ENCODE measurements at regions not wholly inside any gene's neighbourhood (a gene's known extent, or its start where the extent isn't known, plus 50 kb on each side); places are given as distances from the start of the nearest gene placed in this dataset.

DNA sequence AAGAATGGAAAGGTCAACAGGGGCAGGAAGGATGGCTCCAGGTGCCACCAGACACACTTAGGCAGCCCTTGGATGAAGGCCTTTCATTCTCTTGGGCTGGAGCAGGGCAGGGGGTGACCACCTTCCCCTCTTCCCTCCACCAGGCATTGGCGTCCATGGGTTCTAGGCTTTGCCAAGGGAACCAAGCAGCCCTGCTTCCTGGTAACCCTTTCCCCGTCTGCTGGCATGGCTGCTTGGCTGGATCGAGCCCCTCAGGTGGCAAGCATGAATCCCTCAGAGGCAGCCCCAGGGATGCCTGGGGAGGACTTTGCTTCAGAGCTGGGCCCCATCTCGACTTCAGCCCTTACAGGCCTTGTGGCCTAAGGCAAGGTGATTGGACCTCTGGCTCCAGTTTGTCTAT is 185.1 kb upstream of the SYT13 start:
- no peak for DNase-seq

DNA sequence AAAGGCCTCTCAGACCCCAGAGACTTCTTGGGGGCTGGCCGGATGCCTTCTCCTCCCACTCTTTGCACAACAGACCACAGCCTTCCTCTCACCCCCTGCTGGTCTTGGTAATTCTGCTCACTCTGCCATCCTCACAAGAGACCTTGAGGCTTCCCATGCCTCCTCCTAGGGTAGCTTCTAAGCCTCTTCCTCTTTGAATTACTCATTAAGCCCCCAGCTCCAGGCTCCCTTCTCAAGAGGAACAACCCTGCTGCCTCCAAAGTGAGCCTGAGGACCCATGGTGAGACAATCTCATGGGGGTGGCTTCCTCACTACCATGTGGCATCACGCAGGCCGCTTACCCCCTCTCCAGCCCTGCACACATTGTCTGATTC is 184.6 kb upstream of the SYT13 start:
- no peak for DNase-seq

DNA sequence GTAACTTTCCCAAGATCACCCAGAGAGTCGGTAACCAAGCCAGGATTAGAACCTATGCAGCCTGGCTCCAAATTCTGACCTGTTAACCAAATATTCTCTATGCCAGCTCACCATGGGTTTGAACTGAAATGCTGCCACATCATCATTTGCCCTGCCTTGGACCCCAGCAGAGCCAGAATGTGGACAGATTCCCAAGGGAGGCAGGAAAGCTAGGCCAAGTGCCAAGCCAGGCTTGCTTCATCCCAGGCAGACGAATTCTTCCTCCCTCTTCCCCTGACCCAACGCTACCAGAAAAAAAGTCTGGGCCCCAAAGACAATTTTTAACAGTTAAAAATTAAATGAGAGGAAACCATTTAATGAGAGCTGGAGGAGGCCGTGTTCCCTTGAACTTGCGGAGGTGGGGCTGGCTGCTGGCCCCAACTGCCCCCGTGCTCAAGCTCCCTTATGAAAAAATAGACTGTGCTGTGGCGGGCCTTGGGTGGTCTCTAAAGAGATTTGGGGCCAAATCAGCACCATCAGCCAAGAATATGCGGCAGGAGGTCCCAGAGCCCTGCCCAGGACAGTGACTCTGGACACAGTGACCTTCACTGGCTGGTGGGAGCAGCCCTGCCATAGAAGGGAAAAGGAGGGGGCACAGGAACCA is 184.1 kb upstream of the SYT13 start:
- no peak for DNase-seq

DNA sequence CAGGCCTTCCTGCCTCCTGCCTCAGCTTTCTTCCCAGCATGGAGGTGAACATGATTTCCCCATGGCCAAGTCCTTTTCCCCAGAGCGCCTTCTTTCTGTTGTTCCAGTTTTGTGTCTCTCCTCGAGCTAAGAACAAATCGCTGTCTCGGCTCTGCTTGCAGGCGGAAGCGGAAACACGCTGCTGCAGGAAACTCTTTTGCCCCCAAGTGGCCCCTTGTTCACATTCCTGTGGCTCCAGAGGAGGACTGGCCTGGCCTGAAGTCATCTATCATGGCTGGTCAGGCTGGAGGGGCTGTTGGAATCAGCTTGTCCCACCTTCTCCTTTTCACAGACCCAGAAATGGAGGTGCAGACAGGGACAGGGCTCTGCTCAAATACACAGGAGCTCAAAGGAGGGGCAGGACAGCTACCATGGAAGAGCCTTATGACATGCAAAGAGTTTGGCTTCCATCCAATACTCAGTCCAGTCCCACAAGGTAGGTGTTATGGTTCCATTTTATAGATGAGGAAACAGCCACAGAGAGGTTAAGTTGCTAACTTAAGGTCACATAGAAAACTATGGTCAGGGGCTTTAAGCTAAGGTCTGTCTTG is 182.2 kb upstream of the SYT13 start:
- DNase-seq: no peak

DNA sequence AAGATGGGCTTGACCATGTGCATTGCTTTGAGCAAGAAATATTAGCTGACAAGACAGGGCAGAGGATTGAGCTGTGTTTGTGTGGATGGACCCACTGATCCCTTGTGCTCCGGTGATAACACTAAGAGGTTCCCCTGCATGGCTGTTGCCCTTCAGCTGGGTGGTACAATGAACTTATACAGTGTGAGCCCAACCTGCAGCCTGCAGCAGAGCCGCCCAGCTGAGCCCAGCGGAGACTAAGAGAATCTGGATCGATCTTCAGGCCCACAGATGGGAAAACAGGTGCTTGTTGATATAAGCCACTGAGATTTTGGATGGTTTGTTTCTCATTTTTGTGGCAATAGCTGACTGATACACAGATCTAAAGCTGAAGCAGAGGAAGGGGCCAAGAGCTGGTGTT is 177.4 kb upstream of the SYT13 start:
- DNase-seq: no peak

DNA sequence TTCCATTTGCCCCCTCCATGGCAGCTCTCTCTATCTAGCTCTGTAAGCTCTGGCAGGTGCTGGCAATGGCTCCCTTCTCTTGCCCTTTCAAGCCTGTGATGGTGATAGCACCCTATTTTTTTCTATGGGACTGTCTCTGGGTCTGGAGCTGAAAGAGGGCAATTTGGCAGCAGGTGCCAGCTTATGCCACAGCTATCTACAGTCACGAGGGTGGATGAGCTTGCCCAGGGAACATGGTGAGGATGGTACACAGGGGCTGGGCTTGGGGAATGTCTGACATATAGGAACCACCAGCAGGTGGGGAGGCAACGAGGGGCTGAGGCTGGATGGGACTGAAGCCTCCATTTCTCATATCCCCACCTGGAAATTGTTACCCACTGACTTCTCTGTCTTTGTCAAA is 175.4 kb upstream of the SYT13 start:
- DNase-seq: no peak

DNA sequence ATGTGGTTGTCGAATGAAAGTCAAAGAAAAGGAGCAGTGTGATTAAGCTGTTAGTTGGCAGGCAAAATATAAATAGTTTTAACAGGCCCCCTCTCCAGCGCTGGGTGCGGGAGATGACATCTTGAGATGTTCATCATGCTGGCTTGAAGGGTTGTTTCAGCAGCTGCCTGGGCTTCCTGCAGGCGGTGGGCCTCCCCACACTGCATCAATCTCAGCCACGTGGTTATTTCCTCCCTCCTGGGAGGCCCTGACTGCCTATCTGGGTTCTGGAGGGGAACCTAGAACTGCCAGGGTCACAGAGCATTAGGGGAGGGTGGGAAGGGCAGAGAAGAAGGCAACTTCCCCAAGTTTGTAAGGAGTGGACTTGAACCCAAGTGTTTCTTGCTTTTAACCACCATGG is 173.3 kb upstream of the SYT13 start:
- DNase-seq: no peak

DNA sequence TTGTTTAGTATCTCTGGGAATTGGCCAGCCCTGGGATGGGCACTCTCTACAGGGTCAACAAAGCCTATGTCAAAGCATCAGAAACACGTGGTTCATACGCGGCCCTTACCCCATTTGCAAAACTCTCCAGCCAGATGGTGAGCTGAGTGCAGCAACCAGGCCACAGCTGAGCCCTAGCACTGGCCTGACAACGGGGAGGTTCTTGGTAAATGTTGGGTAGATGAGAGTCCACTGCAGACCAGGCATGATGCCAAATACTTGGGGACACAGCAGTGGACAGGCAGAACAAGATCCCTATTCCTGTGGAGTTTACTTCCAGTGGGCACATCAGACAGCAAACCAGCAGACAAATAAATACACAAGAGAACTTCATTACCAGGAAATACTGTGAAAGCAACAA is 172.1 kb upstream of the SYT13 start:
- no peak for DNase-seq

DNA sequence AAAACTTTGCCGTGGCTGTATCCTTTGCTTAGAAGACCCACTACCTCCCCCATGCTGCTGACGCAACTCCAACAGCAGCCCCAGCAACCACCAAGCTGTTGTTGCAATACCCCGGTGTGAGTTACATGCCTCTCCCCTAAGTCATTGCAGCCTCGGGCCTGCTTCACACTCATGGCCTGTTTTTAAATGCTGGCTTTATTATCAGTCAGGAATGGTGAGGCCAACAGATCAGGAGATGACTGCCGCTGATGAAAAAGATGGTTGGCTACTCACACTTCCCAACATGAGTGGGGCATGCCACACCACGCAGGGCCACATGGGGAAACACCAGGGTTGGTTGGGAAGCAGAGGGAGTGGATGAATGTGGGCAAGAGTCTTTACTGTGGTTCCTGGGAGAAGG is 171.5 kb upstream of the SYT13 start:
- no peak for DNase-seq

DNA sequence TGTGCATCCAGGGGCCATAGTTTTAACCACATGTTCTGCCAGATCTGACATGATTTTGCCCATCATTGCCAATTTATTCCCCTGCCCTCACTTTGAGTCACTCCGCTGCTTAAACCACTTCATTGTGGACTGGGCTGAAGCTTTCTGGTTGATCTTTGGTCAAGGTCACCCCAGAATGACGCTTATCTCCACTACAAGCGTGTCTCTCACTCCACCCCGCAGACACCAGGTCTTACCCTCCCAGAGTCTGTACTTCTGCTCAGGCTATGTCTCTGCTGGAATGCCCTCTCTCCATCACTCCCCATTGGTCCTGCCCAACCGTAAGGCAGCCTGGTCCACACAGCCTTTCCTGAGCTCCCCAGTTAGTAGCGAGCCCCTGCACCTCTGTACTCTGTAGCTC is 170.5 kb upstream of the SYT13 start:
- DNase-seq: no peak

DNA sequence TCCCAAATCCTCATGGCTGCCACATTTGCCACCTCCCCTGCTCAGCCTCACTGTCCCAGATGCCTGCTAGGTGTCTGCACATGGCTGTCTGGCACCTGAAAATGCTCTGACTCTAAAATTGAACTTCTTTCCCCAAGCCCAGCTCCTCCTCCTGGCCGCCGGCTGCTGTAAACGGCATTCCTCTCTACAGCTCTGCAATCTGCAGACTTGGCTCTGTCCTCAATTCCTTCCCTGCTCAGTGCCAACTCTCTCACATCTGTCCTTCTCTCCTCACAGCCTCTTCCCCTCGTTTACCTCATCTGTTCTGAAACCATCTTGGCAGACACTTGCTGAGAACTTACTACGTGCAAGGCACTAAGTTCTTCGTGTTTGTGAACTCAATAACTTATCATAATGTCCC is 169.4 kb upstream of the SYT13 start:
- DNase-seq: no peak

DNA sequence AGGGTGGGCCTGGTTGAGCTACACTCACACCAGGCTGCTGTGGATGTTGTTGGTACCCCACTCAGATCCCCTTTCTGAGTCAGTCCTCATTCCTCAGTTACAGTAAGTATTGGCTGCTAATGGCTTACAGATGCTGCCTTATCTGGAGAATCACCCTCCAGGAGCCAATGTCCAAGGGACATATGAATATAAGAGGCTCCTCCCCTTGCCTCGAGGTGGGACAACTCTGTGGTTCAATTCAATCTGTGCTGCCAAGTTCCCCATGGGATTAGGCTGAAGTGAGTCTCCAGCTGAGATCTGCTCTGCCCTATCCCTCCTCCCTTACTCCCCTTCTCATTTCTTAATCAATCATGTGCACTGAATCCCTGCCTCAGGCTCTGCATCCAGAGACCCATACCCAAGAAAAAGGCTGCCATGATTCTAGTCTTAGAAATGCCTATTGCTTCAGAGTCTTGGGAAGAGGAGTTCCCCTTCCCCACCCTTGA is 168.8 kb upstream of the SYT13 start:
- no peak for DNase-seq

DNA sequence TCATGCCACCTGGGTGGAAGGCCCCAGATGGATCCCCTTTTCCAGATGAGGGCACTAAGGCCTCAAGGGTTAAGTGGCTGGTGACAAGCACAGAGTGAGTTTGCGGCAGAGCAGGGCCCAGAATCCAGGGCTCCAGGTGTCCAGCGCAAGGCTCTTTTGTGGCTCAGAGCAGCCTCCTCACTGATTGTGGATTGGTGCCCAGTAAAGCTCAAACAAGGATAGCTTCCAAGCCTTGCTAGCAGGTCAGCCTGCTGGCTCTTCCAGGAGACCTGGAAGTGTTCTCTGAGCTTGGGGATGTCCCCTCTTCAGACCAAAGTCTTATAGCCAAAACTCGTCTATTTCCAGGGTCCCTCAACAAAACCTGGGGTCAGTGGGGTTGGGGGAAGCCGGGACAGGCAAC is 167.6 kb upstream of the SYT13 start:
- no peak for DNase-seq

DNA sequence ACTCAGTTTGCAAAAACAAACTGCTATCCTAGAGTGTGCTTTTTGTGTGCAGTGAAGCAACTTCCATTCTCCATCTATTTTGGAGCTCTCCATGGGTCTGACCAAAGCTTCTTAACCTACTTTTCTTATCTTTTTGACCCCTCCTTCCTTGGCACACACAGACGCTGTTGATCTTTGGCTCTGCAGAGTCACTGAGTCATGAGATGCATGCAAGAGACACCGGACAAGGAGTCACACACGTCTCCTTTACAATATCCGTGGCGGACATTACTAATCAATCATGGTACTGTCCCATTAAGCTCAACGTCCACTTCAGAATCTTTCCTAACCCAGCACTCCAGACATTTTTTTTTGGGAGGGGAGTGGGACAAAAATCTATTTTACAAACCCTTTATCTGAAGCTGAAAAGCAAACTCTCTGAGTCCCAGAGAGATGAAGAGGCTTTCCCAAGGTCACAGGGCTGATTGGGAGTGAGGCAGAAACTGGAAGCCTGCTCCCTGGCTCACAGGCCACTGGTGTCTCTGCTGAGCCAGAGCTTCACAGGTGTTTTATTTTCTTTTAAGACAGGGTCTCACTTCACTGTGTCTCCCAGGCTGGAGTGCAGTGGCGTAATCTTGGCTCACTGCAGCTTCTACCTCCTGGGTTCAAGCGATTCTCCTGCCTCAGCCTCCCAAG is 165.8 kb upstream of the SYT13 start:
- DNase-seq: no peak

DNA sequence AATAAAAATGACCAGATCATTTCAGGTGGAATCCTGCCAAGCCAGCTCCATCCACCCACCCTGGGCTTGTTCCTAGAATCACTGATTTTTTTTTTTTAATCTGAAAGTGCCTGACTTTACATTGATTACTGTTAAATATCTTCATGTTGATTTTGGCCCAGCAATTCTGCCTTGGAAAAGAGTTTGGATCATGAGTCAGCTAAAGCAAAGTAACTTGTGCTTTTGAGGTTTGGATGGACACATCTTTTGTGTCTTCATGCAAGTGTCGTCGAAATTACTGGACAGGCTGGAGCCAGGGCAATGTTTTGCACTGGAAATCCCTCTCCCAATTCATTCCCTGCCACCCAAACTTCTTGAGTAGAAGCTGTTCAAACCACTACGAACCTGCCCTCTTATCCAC is 164.0 kb upstream of the SYT13 start:
- no peak for DNase-seq

DNA sequence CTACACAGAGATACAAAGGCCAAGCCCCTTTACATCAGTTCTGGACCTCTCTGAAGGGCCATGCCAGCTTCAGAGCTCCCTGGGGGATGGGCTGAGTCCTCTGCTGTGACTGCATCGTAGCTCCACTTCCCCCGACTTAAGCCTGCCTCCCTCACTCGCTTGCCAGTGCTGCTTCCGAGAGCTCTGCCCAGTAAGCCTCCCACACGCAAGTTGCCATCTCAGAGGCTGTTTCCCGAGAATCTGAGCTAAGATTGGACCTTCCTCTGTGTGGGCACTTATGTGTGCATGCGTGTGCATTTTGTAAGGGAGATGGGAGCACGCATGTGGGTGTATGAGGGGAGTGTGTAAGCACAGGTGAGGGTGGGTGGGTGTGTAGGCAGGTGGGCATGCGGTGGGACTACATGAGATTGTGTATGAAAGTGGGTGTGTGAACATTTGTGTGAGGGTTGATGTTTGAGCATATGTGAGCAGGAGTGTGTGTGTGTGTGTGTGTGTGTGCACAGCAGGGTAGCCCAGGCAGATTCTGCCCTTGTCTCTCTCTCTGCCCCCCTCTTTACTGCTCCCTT is 163.0 kb upstream of the SYT13 start:
- DNase-seq: no peak

DNA sequence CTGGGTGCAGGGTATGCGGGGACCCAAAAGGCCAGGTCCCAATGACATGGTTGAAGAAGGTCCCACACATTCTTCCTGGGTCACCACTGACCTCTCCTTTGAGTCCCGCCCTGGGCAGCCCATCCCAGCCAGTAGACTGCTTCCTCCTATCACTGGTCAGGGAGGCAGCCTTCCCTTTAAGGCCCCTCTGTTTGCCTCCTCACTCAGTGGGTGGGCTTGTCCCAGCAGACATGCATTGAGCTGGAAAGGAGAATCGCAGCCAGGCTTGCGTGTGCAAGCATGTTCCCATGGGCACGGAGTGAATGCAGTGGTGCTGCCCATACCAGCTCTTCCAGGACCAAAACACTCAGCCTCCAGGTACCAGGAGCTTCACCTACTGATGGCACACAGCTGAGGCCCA is 162.4 kb upstream of the SYT13 start:
- DNase-seq: no peak

DNA sequence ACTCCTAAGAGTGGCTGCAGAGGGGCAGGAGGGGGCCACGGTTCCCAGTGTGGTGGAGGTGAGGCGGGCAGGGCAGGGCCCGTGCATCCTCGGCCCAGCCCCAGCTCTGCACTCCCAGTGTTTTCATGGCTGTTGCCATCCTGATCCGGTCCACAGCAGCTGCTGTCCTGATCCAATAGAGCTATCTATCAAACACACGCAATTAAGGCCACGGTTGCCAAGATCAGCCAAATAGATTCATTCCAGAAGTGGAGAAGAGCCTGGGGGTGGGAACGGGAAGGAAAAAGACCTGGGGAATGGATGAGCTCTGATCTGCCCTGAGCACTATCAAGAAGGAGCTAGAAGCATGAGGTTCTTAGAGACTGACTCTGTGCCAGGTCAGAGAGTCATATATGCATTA is 160.9 kb upstream of the SYT13 start:
- DNase-seq: no peak

DNA sequence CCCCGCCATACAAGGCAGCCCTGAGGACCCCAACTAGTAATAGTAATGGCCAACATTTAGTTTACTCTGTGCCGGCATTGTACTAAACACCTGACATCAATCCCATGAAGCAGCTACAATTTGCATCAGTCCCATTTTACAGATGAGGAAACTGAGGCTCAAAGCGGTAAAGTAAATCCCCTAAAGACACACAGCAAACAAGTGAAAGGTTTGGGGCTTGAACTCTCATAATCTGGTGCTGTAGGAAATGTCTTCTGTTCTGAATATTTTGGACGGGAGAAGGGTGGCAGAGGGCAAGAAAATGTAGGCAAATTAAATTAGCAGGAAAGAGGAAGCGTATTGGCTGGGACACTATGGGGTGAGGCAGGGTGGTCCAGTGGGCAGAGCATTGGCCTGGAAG is 160.3 kb upstream of the SYT13 start:
- no peak for DNase-seq

DNA sequence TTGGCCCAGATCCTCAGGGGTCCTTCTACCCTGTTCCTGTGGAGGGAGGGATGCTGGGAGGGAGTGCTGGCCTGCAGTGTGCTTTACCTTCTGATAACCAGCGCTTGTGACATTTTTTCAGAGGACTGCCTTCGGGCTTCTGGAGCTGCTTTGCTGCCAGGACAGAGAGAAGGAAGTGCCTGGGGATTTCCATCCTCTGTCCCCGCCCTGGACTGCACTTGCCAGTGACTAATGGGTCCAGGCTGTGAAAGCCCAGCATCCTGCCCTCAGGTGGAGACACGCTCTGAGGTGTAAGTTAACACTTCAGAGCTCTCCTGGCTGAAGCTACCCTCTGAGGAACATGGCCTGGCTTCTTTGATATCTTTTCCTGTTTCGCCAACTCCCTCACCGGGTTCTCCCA is 158.7 kb upstream of the SYT13 start:
- DNase-seq: no peak

DNA sequence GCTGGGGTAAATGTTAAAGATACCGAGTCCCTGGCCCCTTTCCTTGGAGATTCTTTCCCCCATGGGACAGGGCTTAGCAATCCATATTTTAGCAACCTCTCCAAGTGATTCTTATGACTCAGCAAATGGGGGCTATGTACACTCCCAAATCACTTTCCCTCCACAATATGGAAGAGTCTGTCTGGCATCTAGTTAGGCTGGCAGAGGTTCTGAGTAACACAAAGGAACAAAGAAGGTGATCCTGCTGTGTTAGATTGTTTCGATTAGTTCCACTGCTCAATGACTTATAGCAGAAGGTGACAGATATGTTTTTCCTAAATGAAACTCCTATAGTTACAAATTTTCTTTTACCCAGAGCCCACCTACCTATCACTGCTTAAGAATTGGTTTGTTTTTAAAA is 154.0 kb upstream of the SYT13 start:
- DNase-seq: no peak

DNA sequence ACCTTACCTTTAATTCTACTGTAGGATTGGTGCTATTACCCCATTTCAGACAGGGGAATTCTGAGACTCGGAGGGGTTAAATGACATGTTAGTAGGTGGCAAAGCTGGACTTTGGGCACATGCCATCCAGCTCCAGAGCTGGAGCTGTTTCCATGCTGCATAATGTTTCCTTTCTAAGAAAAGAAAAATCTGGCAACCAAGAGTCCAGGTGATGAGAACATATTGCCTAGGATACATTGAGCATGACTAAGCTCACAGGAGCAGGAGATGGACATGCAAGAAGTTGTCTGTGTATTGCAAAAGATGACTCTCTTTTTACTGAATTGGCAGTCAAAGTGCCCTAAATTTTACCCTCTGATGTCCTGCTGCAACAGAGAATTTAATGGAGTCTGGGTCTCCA is 150.8 kb upstream of the SYT13 start:
- no peak for DNase-seq

DNA sequence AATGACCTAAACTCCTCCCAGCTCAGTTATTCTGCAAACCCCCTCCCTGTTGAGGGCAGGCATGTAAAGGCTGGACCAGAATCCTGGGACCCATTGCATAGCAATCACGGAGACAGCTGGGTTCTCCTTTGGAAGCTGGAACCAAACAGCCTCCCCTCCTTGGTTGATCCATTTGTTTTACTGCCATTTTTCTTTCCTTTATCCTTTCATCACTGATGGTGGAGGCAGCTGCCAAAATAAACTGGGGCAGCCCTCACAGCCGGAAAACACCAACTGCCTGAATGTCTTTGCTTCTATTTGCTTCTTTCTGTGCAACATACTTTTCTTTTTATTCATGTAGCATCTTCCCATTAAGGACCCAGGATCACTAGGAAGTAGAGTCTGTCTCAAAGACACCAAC is 150.0 kb upstream of the SYT13 start:
- DNase-seq: no peak

DNA sequence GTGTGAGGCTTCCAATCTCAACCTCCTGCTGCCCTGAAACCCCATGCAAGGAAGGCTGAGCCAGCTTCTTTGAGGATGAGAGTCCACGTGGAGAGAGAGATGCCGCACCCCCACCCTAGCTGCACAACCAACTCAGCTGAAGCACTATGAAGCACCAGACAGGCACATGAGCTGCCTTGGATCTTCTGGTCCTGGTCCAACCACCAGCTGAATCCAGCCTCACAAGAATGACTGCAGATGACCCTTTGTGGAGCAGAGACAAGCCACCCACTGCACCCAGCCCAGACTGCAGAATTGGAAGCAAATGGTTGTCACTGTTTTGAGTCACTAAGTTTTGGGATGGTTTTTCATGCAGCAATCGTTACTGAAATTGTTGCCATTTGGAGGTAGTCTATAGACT is 149.6 kb upstream of the SYT13 start:
- no peak for DNase-seq

DNA sequence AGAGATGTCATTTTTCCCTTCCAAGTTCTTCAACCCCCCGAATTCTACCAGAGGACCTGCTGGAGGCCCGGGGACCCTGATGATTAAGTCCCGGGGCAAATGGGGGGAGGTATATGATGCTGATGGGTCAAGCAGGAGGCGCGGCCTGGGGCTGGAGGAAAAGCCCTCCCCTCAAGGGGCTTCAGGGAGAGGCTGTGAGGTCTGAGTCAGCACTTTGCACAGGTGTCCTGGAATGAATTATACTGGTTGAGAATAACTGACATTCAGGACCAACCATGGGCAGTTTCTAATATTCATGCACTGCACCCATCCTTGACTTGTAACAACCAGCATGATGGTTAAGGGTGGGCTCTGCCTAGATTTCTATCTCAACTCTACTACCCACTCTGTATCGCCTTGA is 146.8 kb upstream of the SYT13 start:
- DNase-seq: no peak

Measured in GDM1 (cell line).